NCI-H128 (cell line): ENCODE measurements at regions not wholly inside any gene's neighbourhood (a gene's known extent, or its start where the extent isn't known, plus 50 kb on each side); places are given as distances from the start of the nearest gene placed in this dataset.

ENCODE experiments used
- DNase-seq: peaks from one replicate; lab custom pipeline; 2025; ENCODE audit not compliant: unreplicated experiment; lab: John Stamatoyannopoulos, UW

GRCh38 chr3:41088882-41089281 is 110.4 kb upstream of the CTNNB1 start:
- DNase-seq: no peak

GRCh38 chr3:41089566-41089965 is 109.7 kb upstream of the CTNNB1 start:
- DNase-seq: no peak

- DNase-seq: no peak
Measured at GRCh38 chr3:41092844-41093243, 106.5 kb upstream of the CTNNB1 start.

- DNase-seq: no peak
Measured at GRCh38 chr3:41093476-41093875, 105.8 kb upstream of the CTNNB1 start.

- no peak for DNase-seq
Measured at GRCh38 chr3:41094351-41094750, 105.0 kb upstream of the CTNNB1 start.

GRCh38 chr3:41095702-41096101 is 103.6 kb upstream of the CTNNB1 start:
- no peak for DNase-seq

GRCh38 chr3:41097896-41098496 is 101.3 kb upstream of the CTNNB1 start:
- no peak for DNase-seq

GRCh38 chr3:41101231-41101630 is 98.1 kb upstream of the CTNNB1 start:
- no peak for DNase-seq

GRCh38 chr3:41102053-41102556 is 97.2 kb upstream of the CTNNB1 start:
- no peak for DNase-seq

GRCh38 chr3:41102750-41103149 is 96.6 kb upstream of the CTNNB1 start:
- no peak for DNase-seq

GRCh38 chr3:41103200-41103599 is 96.1 kb upstream of the CTNNB1 start:
- no peak for DNase-seq

- no peak for DNase-seq
Measured at GRCh38 chr3:41104147-41104546, 95.2 kb upstream of the CTNNB1 start.

GRCh38 chr3:41106691-41107090 is 92.6 kb upstream of the CTNNB1 start:
- DNase-seq: no peak

GRCh38 chr3:41111011-41111410 is 88.3 kb upstream of the CTNNB1 start:
- DNase-seq: no peak

- no peak for DNase-seq
Measured at GRCh38 chr3:41112466-41112865, 86.8 kb upstream of the CTNNB1 start.

GRCh38 chr3:41115069-41115468 is 84.2 kb upstream of the CTNNB1 start:
- no peak for DNase-seq

GRCh38 chr3:41116851-41117250 is 82.5 kb upstream of the CTNNB1 start:
- DNase-seq: no peak

- no peak for DNase-seq
Measured at GRCh38 chr3:41117398-41117870, 81.9 kb upstream of the CTNNB1 start.

GRCh38 chr3:41118461-41119390 is 80.6 kb upstream of the CTNNB1 start:
- no peak for DNase-seq

- DNase-seq: no peak
Measured at GRCh38 chr3:41120460-41120859, 78.8 kb upstream of the CTNNB1 start.

GRCh38 chr3:41125258-41125657 is 74.0 kb upstream of the CTNNB1 start:
- DNase-seq: no peak

GRCh38 chr3:41126472-41126871 is 72.8 kb upstream of the CTNNB1 start:
- no peak for DNase-seq
